ENCODE measurements at regions not wholly inside any gene's neighbourhood (a gene's known extent, or its start where the extent isn't known, plus 50 kb on each side); places are given as distances from the start of the nearest gene placed in this dataset.

- TF ChIP-seq CTCF (IDR thresholded peaks at IDR 0.05) (no peak), POLR2A (IDR thresholded peaks at IDR 0.05) (no peak)
Observed at GRCh38 chr1:58233729-58234128, 312.8 kb downstream of the OMA1 start.
